ENCODE measurements at regions not wholly inside any gene's neighbourhood (a gene's known extent, or its start where the extent isn't known, plus 50 kb on each side); places are given as distances from the start of the nearest gene placed in this dataset.
A peak's percentile ranks its signal among the peaks of the same experiment; 100 is the strongest.

DNA sequence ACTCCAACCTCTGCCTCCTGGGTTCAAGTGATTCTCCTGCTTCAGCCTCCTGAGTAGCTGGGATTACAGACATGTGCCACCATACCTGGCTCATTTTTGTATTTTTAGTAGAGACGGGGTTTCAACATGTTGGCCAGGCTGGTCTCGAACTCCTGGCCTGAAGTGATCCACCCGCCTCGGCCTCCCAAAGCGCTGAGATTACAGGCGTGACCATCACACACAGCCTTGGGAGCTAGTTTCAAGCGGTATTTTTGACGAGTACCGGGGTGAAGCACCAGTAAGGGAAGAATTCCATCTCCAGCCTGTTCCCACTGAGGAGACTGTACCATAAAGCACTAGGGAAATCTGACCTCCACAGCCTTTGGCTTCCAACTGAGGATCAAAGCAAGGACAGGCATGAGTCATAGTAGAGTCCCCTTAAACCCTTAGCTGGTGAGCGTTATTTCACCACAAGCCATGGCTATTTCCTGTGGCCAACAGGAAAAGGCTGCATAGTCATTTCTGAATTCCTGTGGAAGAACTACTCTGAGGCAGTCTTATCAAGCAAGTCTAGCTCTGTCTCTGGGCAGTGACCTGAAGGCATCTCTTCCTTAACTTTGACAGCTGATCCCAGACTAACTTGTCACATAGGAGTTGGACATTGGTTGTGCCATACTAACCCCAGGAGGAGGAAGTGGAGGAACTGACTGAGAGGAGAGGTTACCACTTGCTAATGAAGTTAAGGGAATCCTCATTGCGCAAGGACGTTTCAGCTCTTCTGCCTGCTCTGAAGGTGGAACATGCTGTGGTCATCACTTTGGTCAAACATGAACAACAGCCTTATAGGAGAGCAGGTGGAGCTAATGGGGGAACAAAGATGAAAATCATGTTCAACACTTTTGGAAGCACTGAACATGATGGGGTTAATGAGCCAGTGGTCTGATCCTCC lies 85.8 kb upstream of the DMRT1 start:
- Mint-ChIP-seq H3K36me3 (ENCODE audit: unreplicated experiment) (no peaks in the 10 kb centered on the region), H3K27ac (ENCODE audit: unreplicated experiment) (no peak overlapping the region), H3K4me1 (ENCODE audit: unreplicated experiment) (peaks cover 28% of the 10 kb centered on the region), H3K9me3 (ENCODE audit: unreplicated experiment) (no peaks in the 10 kb centered on the region), H3K4me3 (ENCODE audit: unreplicated experiment) (no peak overlapping the region), H3K27me3 (ENCODE audit: unreplicated experiment) (peaks cover 17% of the 10 kb centered on the region)
- no peak for DNase-seq (ENCODE audit: extremely low spot score, unreplicated experiment)
- TF ChIP-seq, protein P1, sequence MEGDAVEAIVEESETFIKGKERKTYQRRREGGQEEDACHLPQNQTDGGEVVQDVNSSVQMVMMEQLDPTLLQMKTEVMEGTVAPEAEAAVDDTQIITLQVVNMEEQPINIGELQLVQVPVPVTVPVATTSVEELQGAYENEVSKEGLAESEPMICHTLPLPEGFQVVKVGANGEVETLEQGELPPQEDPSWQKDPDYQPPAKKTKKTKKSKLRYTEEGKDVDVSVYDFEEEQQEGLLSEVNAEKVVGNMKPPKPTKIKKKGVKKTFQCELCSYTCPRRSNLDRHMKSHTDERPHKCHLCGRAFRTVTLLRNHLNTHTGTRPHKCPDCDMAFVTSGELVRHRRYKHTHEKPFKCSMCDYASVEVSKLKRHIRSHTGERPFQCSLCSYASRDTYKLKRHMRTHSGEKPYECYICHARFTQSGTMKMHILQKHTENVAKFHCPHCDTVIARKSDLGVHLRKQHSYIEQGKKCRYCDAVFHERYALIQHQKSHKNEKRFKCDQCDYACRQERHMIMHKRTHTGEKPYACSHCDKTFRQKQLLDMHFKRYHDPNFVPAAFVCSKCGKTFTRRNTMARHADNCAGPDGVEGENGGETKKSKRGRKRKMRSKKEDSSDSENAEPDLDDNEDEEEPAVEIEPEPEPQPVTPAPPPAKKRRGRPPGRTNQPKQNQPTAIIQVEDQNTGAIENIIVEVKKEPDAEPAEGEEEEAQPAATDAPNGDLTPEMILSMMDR (IDR thresholded peaks at IDR 0.05), result no peak

GRCh38 chr9:757246-757881 lies 84.1 kb upstream of the DMRT1 start:
- H3K4me1 Mint-ChIP-seq (ENCODE audit: unreplicated experiment), result peaks cover 11% of the 10 kb centered on the region
- H3K27ac Mint-ChIP-seq (ENCODE audit: unreplicated experiment), result no peak overlapping the region
- H3K9me3 Mint-ChIP-seq (ENCODE audit: unreplicated experiment), result no peaks in the 10 kb centered on the region
- no peak overlapping the region for H3K4me3 Mint-ChIP-seq (ENCODE audit: unreplicated experiment)
- DNase-seq (ENCODE audit: extremely low spot score, unreplicated experiment), result no peak
- H3K36me3 Mint-ChIP-seq (ENCODE audit: unreplicated experiment), result no peaks in the 10 kb centered on the region
- peaks cover 22% of the 10 kb centered on the region for H3K27me3 Mint-ChIP-seq (ENCODE audit: unreplicated experiment)
- TF ChIP-seq, protein P1 (IDR thresholded peaks at IDR 0.05), result peak; percentile 69

- Mint-ChIP-seq H3K27me3 (ENCODE audit: unreplicated experiment) (peaks cover 23% of the 10 kb centered on the region), H3K36me3 (ENCODE audit: unreplicated experiment) (no peaks in the 10 kb centered on the region), H3K4me1 (ENCODE audit: unreplicated experiment) (peaks cover 6% of the 10 kb centered on the region), H3K9me3 (ENCODE audit: unreplicated experiment) (no peaks in the 10 kb centered on the region), H3K4me3 (ENCODE audit: unreplicated experiment) (no peak overlapping the region), H3K27ac (ENCODE audit: unreplicated experiment) (no peak overlapping the region)
- no peak for DNase-seq (ENCODE audit: extremely low spot score, unreplicated experiment)
- TF ChIP-seq, protein P1 (IDR thresholded peaks at IDR 0.05), result no peak
Measured at GRCh38 chr9:758146-758545, 83.4 kb upstream of the DMRT1 start.

GRCh38 chr9:759541-759940 lies 82.0 kb upstream of the DMRT1 start:
- Mint-ChIP-seq H3K27me3 (ENCODE audit: unreplicated experiment) (peaks cover 23% of the 10 kb centered on the region), H3K36me3 (ENCODE audit: unreplicated experiment) (no peaks in the 10 kb centered on the region), H3K9me3 (ENCODE audit: unreplicated experiment) (no peaks in the 10 kb centered on the region), H3K4me3 (ENCODE audit: unreplicated experiment) (no peak overlapping the region), H3K4me1 (ENCODE audit: unreplicated experiment) (peaks cover 9% of the 10 kb centered on the region), H3K27ac (ENCODE audit: unreplicated experiment) (no peak overlapping the region)
- TF ChIP-seq, protein P1 (IDR thresholded peaks at IDR 0.05), result no peak
- no peak for DNase-seq (ENCODE audit: extremely low spot score, unreplicated experiment)

All from osteocyte (in vitro differentiated cells).